SU-DHL-6 (cell line): ENCODE measurements at regions not wholly inside any gene's neighbourhood (a gene's known extent, or its start where the extent isn't known, plus 50 kb on each side); places are given as distances from the start of the nearest gene placed in this dataset.

Experiments used
- H2AFZ ChIP-seq: fragments of 200-600 bp; sonication (generic); 2 replicates; pipeline ENCODE4 v1.6.1; 2014; ENCODE audit warnings: low read depth, mild to moderate bottlenecking, moderate library complexity, mixed read lengths, antibody characterized with exemption, low read length; ENCODE audit not compliant: severe bottlenecking
- H3F3A ChIP-seq: fragments of 200-600 bp; shearing (Covaris generic); 2 replicates; pipeline ENCODE4 v1.6.0; 2016; ENCODE audit warnings: antibody characterized with exemption, mild to moderate bottlenecking; ENCODE audit not compliant: insufficient read depth
- H3K27ac ChIP-seq: fragments of 200-600 bp; sonication (generic); 2 replicates; pipeline ENCODE4 v1.5.1; 2016; ENCODE audit warnings: low read depth, mild to moderate bottlenecking, low read length, moderate library complexity, mixed read lengths
- H3K27me3 ChIP-seq: fragments of 200-600 bp; sonication (generic), shearing (Covaris generic); 2 replicates; pipeline ENCODE4 v1.6.0; 2014; ENCODE audit warnings: mild to moderate bottlenecking, low read length
- H3K36me3 ChIP-seq: fragments of 200-600 bp; sonication (generic); 2 replicates; pipeline ENCODE4 v1.6.1; 2014; ENCODE audit warnings: mild to moderate bottlenecking, low read length, mixed read lengths
- H3K4me2 ChIP-seq: fragments of 300-600, 200-600 bp; shearing (Covaris generic), sonication (generic); 2 replicates; pipeline ENCODE4 v1.6.0; 2014; ENCODE audit warnings: low read length, low read depth, mild to moderate bottlenecking; ENCODE audit not compliant: poor library complexity, severe bottlenecking
- H3K4me3 ChIP-seq: fragments of 200-600 bp; sonication (generic); 2 replicates; pipeline ENCODE4 v1.5.1; 2014; ENCODE audit warnings: antibody characterized with exemption, low read length, mild to moderate bottlenecking, mixed read lengths; ENCODE audit not compliant: insufficient read depth, poor library complexity, severe bottlenecking
- H3K79me2 ChIP-seq: fragments of 200-600 bp; sonication (generic); 2 replicates; pipeline ENCODE4 v1.6.1; 2014; ENCODE audit warnings: mild to moderate bottlenecking, low read length, moderate library complexity; ENCODE audit not compliant: insufficient read depth
- H3K9ac ChIP-seq: fragments of 200-600 bp; sonication (generic); 2 replicates; pipeline ENCODE4 v1.7.0; 2014; ENCODE audit warnings: mild to moderate bottlenecking, low read length
- H3K9me2 ChIP-seq: fragments of 200-600 bp; sonication (generic); replicated peaks from 2 replicates; pipeline ENCODE4 v1.6.1; 2014; ENCODE audit warnings: low read length; ENCODE audit not compliant: insufficient read depth
- H3K9me3 ChIP-seq: fragments of 200-600 bp; sonication (generic); 2 replicates; pipeline ENCODE4 v1.6.1; 2014; ENCODE audit warnings: low read length, mixed read lengths; ENCODE audit not compliant: insufficient read depth
- H4K20me1 ChIP-seq: fragments of 200-600 bp; sonication (generic); 2 replicates; pipeline ENCODE4 v1.6.1; 2014; ENCODE audit warnings: low read depth, mild to moderate bottlenecking, antibody characterized with exemption, low read length, moderate library complexity, mixed read lengths
- EZH2phosphoT487 ChIP-seq: fragments of 200-600 bp; sonication (generic), shearing (Covaris generic); conservative IDR thresholded peaks from 2 replicates; pipeline ENCODE4 v1.6.1; 2018; ENCODE audit warnings: mild to moderate bottlenecking, antibody characterized with exemption, low read length, moderate library complexity, mixed read lengths
- TF ChIP-seq, protein P1 (sequence below): fragments of 200-600 bp; sonication (generic); IDR thresholded peaks from one replicate; pipeline ENCODE4 v1.5.1; 2017; ENCODE audit warnings: antibody characterized with exemption, mild to moderate bottlenecking, low read length, moderate library complexity; ENCODE audit not compliant: insufficient read depth, poor library complexity, severe bottlenecking

DNA sequence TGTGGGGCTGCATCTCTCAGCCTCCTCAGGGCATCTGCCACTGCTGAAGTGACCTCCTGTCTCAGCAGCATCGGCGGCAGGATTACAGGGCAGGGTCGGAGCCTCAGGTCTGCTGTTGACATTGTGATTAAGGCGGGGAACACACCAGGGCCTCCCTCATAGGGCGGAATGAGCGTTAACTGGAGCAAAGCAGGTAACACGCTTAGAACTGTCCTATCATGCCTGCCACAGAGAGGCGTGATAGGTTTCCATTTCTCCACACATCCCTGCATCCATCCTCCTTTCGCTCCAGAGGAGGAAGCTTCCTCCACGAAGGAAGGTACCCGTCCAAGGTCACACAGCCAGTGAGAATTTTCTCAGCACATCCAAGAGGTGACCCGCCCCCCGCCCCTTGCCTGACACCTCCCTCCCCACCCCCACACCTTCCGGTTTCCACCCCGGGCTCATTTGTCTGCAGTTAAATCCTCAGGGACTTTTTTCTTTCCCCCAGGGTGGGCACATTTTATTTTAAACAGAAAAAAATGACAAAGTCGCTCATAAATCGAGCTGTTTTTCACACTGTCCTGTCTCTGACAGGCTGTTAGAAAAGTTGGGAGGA lies 200.8 kb downstream of the TFAP2C start:
- Histone ChIP-seq H3K9ac (no peak overlapping the region), H3K27ac (no peak overlapping the region), H2AFZ (no peak overlapping the region), H3K36me3 (no peaks in the 10 kb centered on the region), H3K4me2 (no peak overlapping the region), H3K79me2 (no peaks in the 10 kb centered on the region), H3K9me3 (no peaks in the 10 kb centered on the region), H3K27me3 (no peaks in the 10 kb centered on the region), H4K20me1 (no peaks in the 10 kb centered on the region), H3K4me3 (no peak overlapping the region), H3F3A (no peaks in the 10 kb centered on the region), H3K9me2 (no peaks in the 10 kb centered on the region)
- no peak for TF ChIP-seq EZH2phosphoT487
- TF ChIP-seq, protein P1, sequence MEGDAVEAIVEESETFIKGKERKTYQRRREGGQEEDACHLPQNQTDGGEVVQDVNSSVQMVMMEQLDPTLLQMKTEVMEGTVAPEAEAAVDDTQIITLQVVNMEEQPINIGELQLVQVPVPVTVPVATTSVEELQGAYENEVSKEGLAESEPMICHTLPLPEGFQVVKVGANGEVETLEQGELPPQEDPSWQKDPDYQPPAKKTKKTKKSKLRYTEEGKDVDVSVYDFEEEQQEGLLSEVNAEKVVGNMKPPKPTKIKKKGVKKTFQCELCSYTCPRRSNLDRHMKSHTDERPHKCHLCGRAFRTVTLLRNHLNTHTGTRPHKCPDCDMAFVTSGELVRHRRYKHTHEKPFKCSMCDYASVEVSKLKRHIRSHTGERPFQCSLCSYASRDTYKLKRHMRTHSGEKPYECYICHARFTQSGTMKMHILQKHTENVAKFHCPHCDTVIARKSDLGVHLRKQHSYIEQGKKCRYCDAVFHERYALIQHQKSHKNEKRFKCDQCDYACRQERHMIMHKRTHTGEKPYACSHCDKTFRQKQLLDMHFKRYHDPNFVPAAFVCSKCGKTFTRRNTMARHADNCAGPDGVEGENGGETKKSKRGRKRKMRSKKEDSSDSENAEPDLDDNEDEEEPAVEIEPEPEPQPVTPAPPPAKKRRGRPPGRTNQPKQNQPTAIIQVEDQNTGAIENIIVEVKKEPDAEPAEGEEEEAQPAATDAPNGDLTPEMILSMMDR, result no peak

DNA sequence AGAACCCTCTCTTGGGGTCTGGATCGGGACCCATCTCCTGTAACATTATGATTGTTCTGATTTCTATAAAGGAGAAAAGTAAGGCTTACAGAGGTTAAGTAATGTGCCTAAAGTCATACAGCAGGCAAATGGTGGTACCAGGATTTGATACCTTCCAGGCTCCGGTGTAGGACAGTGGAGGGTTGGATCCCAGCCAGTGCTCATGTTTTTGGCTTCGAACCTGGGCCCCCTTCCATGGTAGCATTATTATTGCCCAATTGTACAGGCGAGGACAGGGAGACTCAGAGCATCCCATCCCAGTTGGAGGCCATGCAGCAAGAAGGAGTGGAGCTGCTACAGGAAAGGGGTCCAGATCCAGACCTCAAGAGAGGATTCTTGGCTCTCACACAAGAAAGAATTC lies 202.7 kb downstream of the TFAP2C start:
- no peak overlapping the region for H3K4me3 ChIP-seq
- no peaks in the 10 kb centered on the region for H3K36me3 ChIP-seq
- H3K9me2 ChIP-seq, result no peaks in the 10 kb centered on the region
- no peaks in the 10 kb centered on the region for H3K27me3 ChIP-seq
- H3K9me3 ChIP-seq, result no peaks in the 10 kb centered on the region
- no peaks in the 10 kb centered on the region for H3F3A ChIP-seq
- H3K27ac ChIP-seq, result no peak overlapping the region
- no peaks in the 10 kb centered on the region for H3K79me2 ChIP-seq
- H3K4me2 ChIP-seq, result no peak overlapping the region
- no peak overlapping the region for H3K9ac ChIP-seq
- no peaks in the 10 kb centered on the region for H4K20me1 ChIP-seq
- H2AFZ ChIP-seq, result no peak overlapping the region
- TF ChIP-seq, protein P1, result no peak
- TF ChIP-seq EZH2phosphoT487, result no peak

DNA sequence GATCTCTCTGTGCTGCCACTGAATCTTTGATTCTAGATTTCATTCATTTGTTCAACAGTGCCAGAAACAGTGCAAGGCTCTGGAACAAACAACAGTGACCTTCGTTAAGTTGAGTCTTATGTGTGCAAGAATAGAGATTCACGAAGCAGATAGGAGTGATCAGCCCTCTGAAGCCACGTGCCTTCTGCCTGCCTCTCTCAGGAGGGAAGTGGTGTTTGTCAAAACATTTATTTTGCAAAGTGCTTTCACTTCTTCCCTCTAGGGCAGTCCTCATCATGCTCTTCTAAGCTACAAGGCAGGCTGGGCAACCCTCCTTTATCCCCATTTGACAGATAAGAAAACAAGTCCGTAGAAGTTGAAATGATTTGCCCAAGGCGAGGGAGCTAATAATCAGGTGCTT lies 204.3 kb downstream of the TFAP2C start:
- no peak overlapping the region for H3K4me3 ChIP-seq
- H3K36me3 ChIP-seq, result no peaks in the 10 kb centered on the region
- H3K9me3 ChIP-seq, result no peaks in the 10 kb centered on the region
- no peaks in the 10 kb centered on the region for H3K9me2 ChIP-seq
- no peak overlapping the region for H3K27ac ChIP-seq
- TF ChIP-seq, protein P1, result no peak
- TF ChIP-seq EZH2phosphoT487, result no peak
- no peak overlapping the region for H2AFZ ChIP-seq
- H4K20me1 ChIP-seq, result no peaks in the 10 kb centered on the region
- no peak overlapping the region for H3K9ac ChIP-seq
- no peaks in the 10 kb centered on the region for H3F3A ChIP-seq
- no peaks in the 10 kb centered on the region for H3K79me2 ChIP-seq
- H3K27me3 ChIP-seq, result no peaks in the 10 kb centered on the region
- H3K4me2 ChIP-seq, result no peak overlapping the region
